Right kidney (tissue), 1 donor: ENCODE measurements at regions not wholly inside any gene's neighbourhood (a gene's known extent, or its start where the extent isn't known, plus 50 kb on each side); places are given as distances from the start of the nearest gene placed in this dataset.

Source experiments
- DNase-seq: peaks from one replicate; pipeline ENCODE4 v3.0.0-alpha.2; 2016

- no peak for DNase-seq
Measured at GRCh38 chr12:19627719-19628118, 188.4 kb downstream of the AEBP2 start.

- no peak for DNase-seq
Measured at GRCh38 chr12:19630536-19630935, 191.2 kb downstream of the AEBP2 start.

- DNase-seq = no peak
Measured at GRCh38 chr12:19633194-19633593, 193.9 kb downstream of the AEBP2 start.

GRCh38 chr12:19633641-19634040 is 194.3 kb downstream of the AEBP2 start:
- DNase-seq = no peak

- no peak for DNase-seq
Measured at GRCh38 chr12:19639781-19640415, 200.6 kb downstream of the AEBP2 start.

- DNase-seq = no peak
Measured at GRCh38 chr12:19641235-19642080, 202.2 kb downstream of the AEBP2 start.

GRCh38 chr12:19642345-19642744 is 203.1 kb downstream of the AEBP2 start:
- DNase-seq = no peak

- DNase-seq = peak; percentile 37
Measured at GRCh38 chr12:19643635-19644034, 204.3 kb downstream of the AEBP2 start.

GRCh38 chr12:19644571-19644970 is 205.3 kb downstream of the AEBP2 start:
- DNase-seq = no peak

GRCh38 chr12:19645823-19646222 is 206.5 kb downstream of the AEBP2 start:
- no peak for DNase-seq

GRCh38 chr12:19646599-19646998 is 207.3 kb downstream of the AEBP2 start:
- DNase-seq = no peak

- DNase-seq = no peak
Measured at GRCh38 chr12:19647806-19648556, 208.7 kb downstream of the AEBP2 start.

- no peak for DNase-seq
Measured at GRCh38 chr12:19648591-19648990, 209.3 kb downstream of the AEBP2 start.

GRCh38 chr12:19652386-19652785 is 213.1 kb downstream of the AEBP2 start:
- DNase-seq = no peak

GRCh38 chr12:19654650-19655376 is 215.5 kb downstream of the AEBP2 start:
- no peak for DNase-seq

- no peak for DNase-seq
Measured at GRCh38 chr12:19657118-19657731, 217.9 kb downstream of the AEBP2 start.

- DNase-seq = no peak
Measured at GRCh38 chr12:19657732-19658130, 218.4 kb downstream of the AEBP2 start.

GRCh38 chr12:19659086-19659485 is 219.8 kb downstream of the AEBP2 start:
- DNase-seq = no peak

- DNase-seq = no peak
Measured at GRCh38 chr12:19659501-19659900, 220.2 kb downstream of the AEBP2 start.

- DNase-seq = no peak
Measured at GRCh38 chr12:19665121-19665900, 226.0 kb downstream of the AEBP2 start.

- DNase-seq = no peak
Measured at GRCh38 chr12:19666070-19666469, 226.8 kb downstream of the AEBP2 start.
